Suprapubic skin (tissue), 4 donors: ENCODE measurements at regions not wholly inside any gene's neighbourhood (a gene's known extent, or its start where the extent isn't known, plus 50 kb on each side); places are given as distances from the start of the nearest gene placed in this dataset.
"Not testable (repeated sequence)": the region's sequence is repeated elsewhere in the genome, so short reads cannot be mapped to it uniquely, and the experiment has no call there.

ENCODE experiments used
- CTCF ChIP-seq, 2 donors: fragments of 200-600 bp in 1 of 2; fragments of 450-650 bp in 1 of 2; sonication (generic) in 1 of 2; IDR thresholded peaks; one replicate each; pipeline ENCODE4 v1.5.1; 2016 to 2019; ENCODE audit warnings: antibody characterized with exemption in 2 of 2, mild to moderate bottlenecking in 1 of 2, moderate library complexity in 1 of 2
- EP300 ChIP-seq: sonication (generic); formaldehyde crosslinking; IDR thresholded peaks from one replicate; pipeline ENCODE4 v1.6.1; 2017; ENCODE audit warnings: antibody characterized with exemption
- POLR2AphosphoS5 ChIP-seq, 3 donors: sonication (generic); formaldehyde crosslinking; IDR thresholded peaks; one replicate each; pipeline ENCODE4 v1.6.1; 2017; ENCODE audit warnings: antibody characterized with exemption in 3 of 3

- TF ChIP-seq EP300; POLR2AphosphoS5 (IDR thresholded peaks at IDR 0.05); CTCF (IDR thresholded peaks at IDR 0.05): not testable (repeated sequence)
Measured at GRCh38 chr14:34381304-34381703, 80.7 kb downstream of the SPTSSA start.
